ENCODE measurements at regions not wholly inside any gene's neighbourhood (a gene's known extent, or its start where the extent isn't known, plus 50 kb on each side); places are given as distances from the start of the nearest gene placed in this dataset.

DNA sequence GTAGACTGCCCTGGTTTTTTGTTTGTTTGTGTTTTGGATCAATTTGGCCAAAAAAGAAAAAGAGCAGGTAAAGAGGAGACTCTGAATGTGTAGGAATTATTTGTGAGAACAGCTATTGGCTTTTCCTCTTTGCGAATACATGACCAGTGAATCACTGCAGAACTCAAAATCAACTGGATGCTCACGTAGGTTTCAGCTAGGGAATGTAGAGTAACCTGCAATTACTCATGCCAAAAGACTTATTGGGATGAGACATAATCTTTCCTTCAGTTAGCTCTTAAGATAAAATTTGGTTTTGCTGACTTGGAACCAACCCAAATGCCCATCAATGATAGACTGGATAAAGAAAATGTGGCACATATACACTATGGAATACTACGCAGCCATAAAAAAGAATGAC, 348.0 kb downstream of the NPR3 start:
- WGBS, 2 donors = 93 to 94% methylated on average over 3 of the region's 3 CpGs
- no peak for DNase-seq
- Histone ChIP-seq H3K27ac (no peak overlapping the region), H3K4me3 (no peak overlapping the region), H3K27me3 (no peaks in the 10 kb centered on the region), H3K9me3 (no peaks in the 10 kb centered on the region), H3K4me1 (no peaks in the 10 kb centered on the region), H3K36me3 (ENCODE audit: low read depth, missing control alignments) (no peaks in the 10 kb centered on the region)
- intact Hi-C loops (cut with DNase I; ENCODE audit: low total_unique reads) = no loop called here
- TF ChIP-seq, protein P1, sequence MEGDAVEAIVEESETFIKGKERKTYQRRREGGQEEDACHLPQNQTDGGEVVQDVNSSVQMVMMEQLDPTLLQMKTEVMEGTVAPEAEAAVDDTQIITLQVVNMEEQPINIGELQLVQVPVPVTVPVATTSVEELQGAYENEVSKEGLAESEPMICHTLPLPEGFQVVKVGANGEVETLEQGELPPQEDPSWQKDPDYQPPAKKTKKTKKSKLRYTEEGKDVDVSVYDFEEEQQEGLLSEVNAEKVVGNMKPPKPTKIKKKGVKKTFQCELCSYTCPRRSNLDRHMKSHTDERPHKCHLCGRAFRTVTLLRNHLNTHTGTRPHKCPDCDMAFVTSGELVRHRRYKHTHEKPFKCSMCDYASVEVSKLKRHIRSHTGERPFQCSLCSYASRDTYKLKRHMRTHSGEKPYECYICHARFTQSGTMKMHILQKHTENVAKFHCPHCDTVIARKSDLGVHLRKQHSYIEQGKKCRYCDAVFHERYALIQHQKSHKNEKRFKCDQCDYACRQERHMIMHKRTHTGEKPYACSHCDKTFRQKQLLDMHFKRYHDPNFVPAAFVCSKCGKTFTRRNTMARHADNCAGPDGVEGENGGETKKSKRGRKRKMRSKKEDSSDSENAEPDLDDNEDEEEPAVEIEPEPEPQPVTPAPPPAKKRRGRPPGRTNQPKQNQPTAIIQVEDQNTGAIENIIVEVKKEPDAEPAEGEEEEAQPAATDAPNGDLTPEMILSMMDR (IDR thresholded peaks at IDR 0.05) = no peak
- TF ChIP-seq POLR2A (IDR thresholded peaks at IDR 0.05) = no peak

GRCh38 chr5:33065131-33065530, 354.0 kb downstream of the NPR3 start:
- Histone ChIP-seq H3K36me3 (ENCODE audit: low read depth, missing control alignments) (no peaks in the 10 kb centered on the region), H3K27ac (no peak overlapping the region), H3K4me1 (no peaks in the 10 kb centered on the region), H3K9me3 (no peaks in the 10 kb centered on the region), H3K27me3 (no peaks in the 10 kb centered on the region), H3K4me3 (no peak overlapping the region)
- DNase-seq = no peak
- TF ChIP-seq POLR2A (IDR thresholded peaks at IDR 0.05) = no peak
- TF ChIP-seq, protein P1 (IDR thresholded peaks at IDR 0.05) = no peak
- intact Hi-C loops (cut with DNase I; ENCODE audit: low total_unique reads) = no loop called here
- 70 to 72% methylated on average over 3 of the region's 3 CpGs for WGBS, 2 donors

GRCh38 chr5:33067291-33067690, 356.2 kb downstream of the NPR3 start:
- no peak for TF ChIP-seq POLR2A (IDR thresholded peaks at IDR 0.05)
- TF ChIP-seq, protein P1 (IDR thresholded peaks at IDR 0.05) = no peak
- Histone ChIP-seq H3K4me3 (no peak overlapping the region), H3K9me3 (no peaks in the 10 kb centered on the region), H3K36me3 (ENCODE audit: low read depth, missing control alignments) (no peaks in the 10 kb centered on the region), H3K27ac (no peak overlapping the region), H3K27me3 (no peaks in the 10 kb centered on the region), H3K4me1 (no peaks in the 10 kb centered on the region)
- no peak for DNase-seq
- WGBS, 2 donors = 20 to 21% methylated on average over 2 of the region's 2 CpGs
- intact Hi-C loops (cut with DNase I; ENCODE audit: low total_unique reads) = no loop called here

GRCh38 chr5:33068786-33069185, 357.7 kb downstream of the NPR3 start:
- Histone ChIP-seq H3K27me3 (no peaks in the 10 kb centered on the region), H3K9me3 (no peaks in the 10 kb centered on the region), H3K4me3 (no peak overlapping the region), H3K36me3 (ENCODE audit: low read depth, missing control alignments) (no peaks in the 10 kb centered on the region), H3K27ac (no peak overlapping the region), H3K4me1 (no peaks in the 10 kb centered on the region)
- no peak for DNase-seq
- 87 to 100% methylated on average over 1 of the region's 1 CpG for WGBS, 2 donors
- no peak for TF ChIP-seq POLR2A (IDR thresholded peaks at IDR 0.05)
- intact Hi-C loops (cut with DNase I; ENCODE audit: low total_unique reads) = no loop called here

DNA sequence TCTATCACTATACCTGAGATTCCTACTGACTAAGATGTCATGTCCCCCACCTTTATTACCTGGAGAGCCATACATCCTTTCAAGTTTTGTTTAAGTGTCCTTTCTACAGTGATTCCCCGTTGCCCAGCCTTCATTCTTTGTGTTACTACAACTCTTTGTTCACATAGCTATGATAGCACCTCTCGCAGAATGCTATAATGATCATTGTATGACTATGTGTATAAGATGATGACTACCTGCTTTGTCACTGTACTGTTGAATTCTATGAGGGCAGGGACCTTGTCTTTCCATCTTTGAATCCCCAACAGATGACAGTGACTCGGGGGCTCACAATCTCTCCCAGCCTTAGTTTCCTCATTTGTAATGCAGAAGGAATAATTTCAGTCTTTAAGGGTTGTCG, 361.2 kb downstream of the NPR3 start:
- WGBS, 2 donors = 94 to 98% methylated on average over 4 of the region's 4 CpGs
- Histone ChIP-seq H3K27ac (no peak overlapping the region), H3K4me3 (no peak overlapping the region), H3K9me3 (no peaks in the 10 kb centered on the region), H3K27me3 (no peaks in the 10 kb centered on the region), H3K36me3 (ENCODE audit: low read depth, missing control alignments) (no peaks in the 10 kb centered on the region), H3K4me1 (no peaks in the 10 kb centered on the region)
- no peak for DNase-seq
- intact Hi-C loops (cut with DNase I; ENCODE audit: low total_unique reads) = no loop called here
- no peak for TF ChIP-seq POLR2A (IDR thresholded peaks at IDR 0.05)
- TF ChIP-seq, protein P1 (IDR thresholded peaks at IDR 0.05) = no peak
